Vagina (tissue), 2 donors: ENCODE measurements at regions not wholly inside any gene's neighbourhood (a gene's known extent, or its start where the extent isn't known, plus 50 kb on each side); places are given as distances from the start of the nearest gene placed in this dataset.

Experiments used
- CTCF ChIP-seq, 3 experiments: fragments of 450-650 bp in 2 of 3; fragments of 200-600 bp in 1 of 3; sonication (generic) in 1 of 3; IDR thresholded peaks; one replicate each; pipeline ENCODE4 v1.5.1; 2017 to 2019; ENCODE audit warnings: antibody characterized with exemption in 3 of 3, mild to moderate bottlenecking in 2 of 3, moderate library complexity in 2 of 3
- POLR2AphosphoS5 ChIP-seq, 2 donors: sonication (generic); formaldehyde crosslinking; IDR thresholded peaks; one replicate each; pipeline ENCODE4 v1.9.0; 2017; ENCODE audit warnings: antibody characterized with exemption in 2 of 2, mild to moderate bottlenecking in 2 of 2, low read depth in 1 of 2; ENCODE audit not compliant: insufficient read depth in 1 of 2

GRCh38 chr5:2131826-2132496 is 249.2 kb upstream of the IRX4 start:
- TF ChIP-seq POLR2AphosphoS5 (IDR thresholded peaks at IDR 0.05; ENCODE audit: insufficient read depth in 1 of 2, low read depth in 1 of 2): no peak
- TF ChIP-seq CTCF (IDR thresholded peaks at IDR 0.05): no peak
